ENCODE measurements at regions not wholly inside any gene's neighbourhood (a gene's known extent, or its start where the extent isn't known, plus 50 kb on each side); places are given as distances from the start of the nearest gene placed in this dataset.

DNA sequence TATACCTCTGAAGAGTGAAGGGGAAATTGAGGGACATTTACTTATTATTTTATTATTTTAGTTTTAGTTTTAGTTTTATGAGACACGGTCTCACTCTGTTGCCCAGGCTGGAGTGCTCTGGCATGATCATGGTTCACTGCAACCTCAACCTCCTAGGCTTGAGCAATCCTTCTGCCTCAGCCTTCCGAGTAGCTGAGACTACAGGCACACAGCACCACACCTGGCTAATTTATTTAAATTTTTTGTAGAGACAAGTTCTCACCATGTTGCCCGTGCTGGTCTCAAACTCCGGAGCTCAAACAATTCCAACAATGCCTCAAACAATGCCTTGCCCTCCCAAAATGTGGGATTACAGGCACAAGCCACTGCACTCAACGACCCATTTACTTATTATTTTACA, 68.4 kb upstream of the BMP2K start:
- TF ChIP-seq, protein P1, sequence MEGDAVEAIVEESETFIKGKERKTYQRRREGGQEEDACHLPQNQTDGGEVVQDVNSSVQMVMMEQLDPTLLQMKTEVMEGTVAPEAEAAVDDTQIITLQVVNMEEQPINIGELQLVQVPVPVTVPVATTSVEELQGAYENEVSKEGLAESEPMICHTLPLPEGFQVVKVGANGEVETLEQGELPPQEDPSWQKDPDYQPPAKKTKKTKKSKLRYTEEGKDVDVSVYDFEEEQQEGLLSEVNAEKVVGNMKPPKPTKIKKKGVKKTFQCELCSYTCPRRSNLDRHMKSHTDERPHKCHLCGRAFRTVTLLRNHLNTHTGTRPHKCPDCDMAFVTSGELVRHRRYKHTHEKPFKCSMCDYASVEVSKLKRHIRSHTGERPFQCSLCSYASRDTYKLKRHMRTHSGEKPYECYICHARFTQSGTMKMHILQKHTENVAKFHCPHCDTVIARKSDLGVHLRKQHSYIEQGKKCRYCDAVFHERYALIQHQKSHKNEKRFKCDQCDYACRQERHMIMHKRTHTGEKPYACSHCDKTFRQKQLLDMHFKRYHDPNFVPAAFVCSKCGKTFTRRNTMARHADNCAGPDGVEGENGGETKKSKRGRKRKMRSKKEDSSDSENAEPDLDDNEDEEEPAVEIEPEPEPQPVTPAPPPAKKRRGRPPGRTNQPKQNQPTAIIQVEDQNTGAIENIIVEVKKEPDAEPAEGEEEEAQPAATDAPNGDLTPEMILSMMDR (IDR thresholded peaks at IDR 0.05; ENCODE audit: insufficient read depth, low read length): no peak
- TF ChIP-seq SPI1 (IDR thresholded peaks at IDR 0.05; ENCODE audit: borderline replicate concordance, low read depth) (no peak), POLR2AphosphoS5 (IDR thresholded peaks at IDR 0.05; ENCODE audit: low read depth) (no peak), REST (IDR thresholded peaks at IDR 0.05; ENCODE audit: insufficient replicate concordance, low read depth) (no peak)
